Gastroesophageal sphincter (tissue), 4 donors: ENCODE measurements at regions not wholly inside any gene's neighbourhood (a gene's known extent, or its start where the extent isn't known, plus 50 kb on each side); places are given as distances from the start of the nearest gene placed in this dataset.

ENCODE experiments used
- ATAC-seq: fragments of 150-250 bp; one replicate; pipeline ENCODE4 v1.9.1; 2016; ENCODE audit warnings: mild to moderate bottlenecking, moderate library complexity
- H3K27ac ChIP-seq, 4 donors: fragments of 200-600 bp; sonication (generic) in 3 of 4; 1 replicate in 3 of 4; 2 replicates in 1 of 4; pipeline ENCODE4 v1.5.1; 2016 to 2019
- H3K27me3 ChIP-seq: fragments of 200-600 bp; sonication (generic); one replicate; pipeline ENCODE4 v1.5.1; 2019
- H3K36me3 ChIP-seq, 2 donors: fragments of 200-600 bp; sonication (generic); one replicate each; pipeline ENCODE4 v1.5.1; 2019; ENCODE audit warnings: control low read depth in 1 of 2
- H3K4me1 ChIP-seq, 3 donors: fragments of 200-600 bp; sonication (generic); 1 replicate in 2 of 3; 2 replicates in 1 of 3; pipeline ENCODE4 v1.5.1; 2016 to 2019; ENCODE audit warnings: control low read depth in 2 of 3
- H3K4me3 ChIP-seq, 2 donors: fragments of 200-600 bp; sonication (generic); one replicate each; pipeline ENCODE4 v1.5.1; 2019; ENCODE audit warnings: mild to moderate bottlenecking in 1 of 2, moderate library complexity in 1 of 2
- H3K9me3 ChIP-seq, 3 donors: fragments of 200-600 bp; sonication (generic); one replicate each; pipeline ENCODE4 v1.5.1; 2017 to 2019; ENCODE audit warnings: control low read depth in 2 of 3
- EP300 ChIP-seq: sonication (generic); formaldehyde crosslinking; IDR thresholded peaks from one replicate; pipeline ENCODE4 v1.6.1; 2017; ENCODE audit warnings: antibody characterized with exemption, mild to moderate bottlenecking
- POLR2A ChIP-seq, 2 donors: fragments of 450-650 bp; IDR thresholded peaks; one replicate each; pipeline ENCODE4 v1.6.1; 2017; ENCODE audit warnings: antibody characterized with exemption in 2 of 2, mild to moderate bottlenecking in 2 of 2, moderate library complexity in 1 of 2
- POLR2AphosphoS5 ChIP-seq: sonication (generic); formaldehyde crosslinking; IDR thresholded peaks from one replicate; pipeline ENCODE4 v1.6.1; 2017; ENCODE audit warnings: antibody characterized with exemption
- WGBS, 2 donors: methylation state at CpG; one replicate each; pipeline ENCODE4 v1.1.5; 2018; ENCODE audit warnings: low coverage in 1 of 2; 5-methylcytosine and 5-hydroxymethylcytosine counted together
- TF ChIP-seq, protein P1 (sequence below), 4 experiments: fragments of 200-600 bp in 2 of 4; fragments of 450-650 bp in 2 of 4; sonication (generic) in 1 of 4; IDR thresholded peaks; one replicate each; pipeline ENCODE4 v1.5.1; 2017 to 2019; ENCODE audit warnings: antibody characterized with exemption in 4 of 4, mild to moderate bottlenecking in 2 of 4, moderate library complexity in 2 of 4

- no peak for ATAC-seq
- no peaks in the 10 kb centered on the region for H3K9me3 ChIP-seq
- H3K4me3 ChIP-seq, result no peak overlapping the region
- 97% methylated on average over 6 of the region's 16 CpGs; no CpG with 5 or more reads in 1 of the 2 donors for WGBS, 2 donors
- TF ChIP-seq POLR2A (IDR thresholded peaks at IDR 0.05) (no peak), EP300 (no peak), POLR2AphosphoS5 (no peak)
- TF ChIP-seq, protein P1, sequence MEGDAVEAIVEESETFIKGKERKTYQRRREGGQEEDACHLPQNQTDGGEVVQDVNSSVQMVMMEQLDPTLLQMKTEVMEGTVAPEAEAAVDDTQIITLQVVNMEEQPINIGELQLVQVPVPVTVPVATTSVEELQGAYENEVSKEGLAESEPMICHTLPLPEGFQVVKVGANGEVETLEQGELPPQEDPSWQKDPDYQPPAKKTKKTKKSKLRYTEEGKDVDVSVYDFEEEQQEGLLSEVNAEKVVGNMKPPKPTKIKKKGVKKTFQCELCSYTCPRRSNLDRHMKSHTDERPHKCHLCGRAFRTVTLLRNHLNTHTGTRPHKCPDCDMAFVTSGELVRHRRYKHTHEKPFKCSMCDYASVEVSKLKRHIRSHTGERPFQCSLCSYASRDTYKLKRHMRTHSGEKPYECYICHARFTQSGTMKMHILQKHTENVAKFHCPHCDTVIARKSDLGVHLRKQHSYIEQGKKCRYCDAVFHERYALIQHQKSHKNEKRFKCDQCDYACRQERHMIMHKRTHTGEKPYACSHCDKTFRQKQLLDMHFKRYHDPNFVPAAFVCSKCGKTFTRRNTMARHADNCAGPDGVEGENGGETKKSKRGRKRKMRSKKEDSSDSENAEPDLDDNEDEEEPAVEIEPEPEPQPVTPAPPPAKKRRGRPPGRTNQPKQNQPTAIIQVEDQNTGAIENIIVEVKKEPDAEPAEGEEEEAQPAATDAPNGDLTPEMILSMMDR (IDR thresholded peaks at IDR 0.05), result no peak
- H3K27ac ChIP-seq, result peak overlapping the region in 1 of 4 donors; percentile 10
- H3K4me1 ChIP-seq, result peaks cover 0 to 21% (median 0%) of the 10 kb centered on the region in 3 donors
- H3K27me3 ChIP-seq, result no peaks in the 10 kb centered on the region
- H3K36me3 ChIP-seq, result no peaks in the 10 kb centered on the region
These were observed 126.6 kb downstream of the ZNF664 start for GRCh38 chr12:124099661-124100060.

DNA sequence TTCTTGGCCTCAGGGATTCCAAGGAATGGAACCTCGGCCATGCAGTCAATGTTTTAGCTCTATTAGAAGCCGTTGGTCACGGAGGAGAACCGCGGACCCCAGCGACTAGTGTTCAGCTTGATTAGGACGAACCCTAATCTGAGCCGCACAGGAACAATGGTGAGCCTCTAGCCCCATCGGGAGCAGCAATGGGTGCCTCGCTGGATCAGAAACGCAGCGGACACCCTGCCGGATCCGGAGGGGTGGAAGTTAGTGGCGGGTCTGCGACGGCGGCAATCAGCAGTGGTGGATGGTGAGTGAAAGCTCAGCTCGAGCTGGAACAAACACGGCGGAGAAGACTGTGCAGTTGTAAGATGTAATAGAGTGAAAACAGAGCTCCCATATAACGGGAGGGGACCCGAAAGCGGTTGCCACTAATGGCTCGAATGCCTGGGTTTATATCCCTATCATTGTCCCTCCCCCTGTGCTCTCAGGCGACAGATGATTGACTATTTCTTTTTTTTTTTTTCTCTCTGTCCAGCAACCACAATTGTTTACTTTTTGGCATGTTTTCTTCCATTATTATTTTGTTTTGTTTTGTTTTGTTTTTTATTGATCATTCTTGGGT lies 127.7 kb downstream of the ZNF664 start:
- TF ChIP-seq POLR2A (IDR thresholded peaks at IDR 0.05) (no peak), EP300 (no peak), POLR2AphosphoS5 (no peak)
- TF ChIP-seq, protein P1 (IDR thresholded peaks at IDR 0.05), result no peak

DNA sequence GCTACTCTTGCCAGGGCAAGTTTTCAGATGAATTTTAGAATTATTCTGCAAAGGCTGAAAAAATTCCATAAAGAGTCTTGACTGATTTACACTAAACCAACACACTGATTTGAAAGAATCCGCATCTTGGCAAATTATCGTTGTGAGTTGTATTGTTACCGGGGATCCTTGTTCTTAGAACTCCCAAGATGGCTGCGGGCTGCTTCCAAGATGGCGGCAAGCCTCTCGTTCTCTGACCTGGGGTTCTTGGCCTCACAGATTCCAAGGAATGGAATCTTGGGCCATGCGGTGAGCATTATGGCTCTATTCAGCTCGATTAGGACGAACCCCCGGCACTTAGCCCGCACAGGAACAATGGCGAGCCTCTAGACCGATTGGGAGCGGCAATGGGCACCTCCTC lies 132.5 kb downstream of the ZNF664 start:
- Histone ChIP-seq H3K4me3 (no peak overlapping the region), H3K9me3 (no peaks in the 10 kb centered on the region), H3K27ac (no peak overlapping the region), H3K27me3 (no peaks in the 10 kb centered on the region), H3K4me1 (no peaks in the 10 kb centered on the region), H3K36me3 (no peaks in the 10 kb centered on the region)
- ATAC-seq, result no peak
- TF ChIP-seq, protein P1 (IDR thresholded peaks at IDR 0.05), result no peak
- TF ChIP-seq POLR2A (IDR thresholded peaks at IDR 0.05) (no peak), POLR2AphosphoS5 (no peak), EP300 (no peak)
- 92 to 96% methylated on average over 4 to 5 of the region's 14 CpGs for WGBS, 2 donors

More for the DNA sequence above, 127.7 kb downstream of the ZNF664 start:
- Histone ChIP-seq H3K27me3 (no peaks in the 10 kb centered on the region), H3K36me3 (no peaks in the 10 kb centered on the region), H3K27ac (no peak overlapping the region), H3K4me3 (no peak overlapping the region), H3K4me1 (peaks cover 0 to 21% (median 0%) of the 10 kb centered on the region in 3 donors), H3K9me3 (no peaks in the 10 kb centered on the region)
- no peak for ATAC-seq
- 94 to 100% methylated on average over 1 to 16 of the region's 26 CpGs for WGBS, 2 donors

DNA sequence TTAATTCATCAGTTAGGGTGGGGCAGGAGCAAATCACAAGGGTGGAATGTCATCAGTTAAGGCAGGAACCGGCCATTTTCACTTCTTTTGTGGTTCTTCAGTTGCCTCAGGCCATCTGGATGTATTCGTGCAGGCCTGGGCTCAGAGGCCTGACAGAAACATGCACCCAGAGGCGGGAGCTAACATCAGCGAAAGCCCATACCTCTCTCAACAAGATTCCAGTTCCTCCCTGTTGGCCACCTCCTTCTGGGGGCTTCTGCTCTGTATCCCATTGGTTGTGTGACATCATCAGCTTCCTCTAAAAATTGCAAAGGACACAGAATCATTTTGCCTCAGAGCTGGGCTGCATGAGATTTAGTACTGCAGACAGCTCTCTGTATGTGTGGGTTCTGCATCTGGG lies 134.3 kb downstream of the ZNF664 start:
- Histone ChIP-seq H3K4me3 (no peak overlapping the region), H3K4me1 (no peaks in the 10 kb centered on the region), H3K27me3 (no peaks in the 10 kb centered on the region), H3K27ac (no peak overlapping the region), H3K36me3 (no peaks in the 10 kb centered on the region), H3K9me3 (no peaks in the 10 kb centered on the region)
- TF ChIP-seq POLR2AphosphoS5 (no peak), POLR2A (IDR thresholded peaks at IDR 0.05) (no peak), EP300 (no peak)
- TF ChIP-seq, protein P1 (IDR thresholded peaks at IDR 0.05), result no peak
- ATAC-seq, result no peak
- WGBS, 2 donors, result 83 to 87% methylated on average over 1 to 4 of the region's 4 CpGs

DNA sequence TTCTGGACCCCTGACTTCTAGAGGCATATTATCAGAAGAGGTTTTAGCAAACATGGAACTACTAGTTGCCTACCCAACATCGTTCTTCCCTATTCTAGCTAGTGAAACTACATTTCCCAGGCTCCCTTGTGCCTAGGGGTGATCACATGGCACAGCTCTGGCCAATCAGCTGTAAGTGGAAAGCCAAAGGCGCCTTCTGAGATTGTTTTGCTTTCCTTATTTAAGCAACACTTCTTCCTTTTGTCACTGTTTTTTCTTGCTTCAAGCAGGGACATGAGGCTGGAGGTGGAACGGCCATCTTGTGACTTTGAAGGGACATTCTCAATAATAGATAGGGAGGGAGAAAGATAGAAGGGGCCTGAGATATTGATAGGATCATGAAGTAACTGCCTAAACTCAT lies 136.7 kb downstream of the ZNF664 start:
- Histone ChIP-seq H3K27ac (no peak overlapping the region), H3K9me3 (no peaks in the 10 kb centered on the region), H3K27me3 (no peaks in the 10 kb centered on the region), H3K36me3 (no peaks in the 10 kb centered on the region), H3K4me3 (no peak overlapping the region), H3K4me1 (no peaks in the 10 kb centered on the region)
- no peak for ATAC-seq
- WGBS, 2 donors, result 42 to 83% methylated on average over 2 to 3 of the region's 3 CpGs
- TF ChIP-seq EP300 (no peak), POLR2AphosphoS5 (no peak), POLR2A (IDR thresholded peaks at IDR 0.05) (no peak)
- TF ChIP-seq, protein P1 (IDR thresholded peaks at IDR 0.05), result no peak
